ENCODE measurements at regions not wholly inside any gene's neighbourhood (a gene's known extent, or its start where the extent isn't known, plus 50 kb on each side); places are given as distances from the start of the nearest gene placed in this dataset.

DNA sequence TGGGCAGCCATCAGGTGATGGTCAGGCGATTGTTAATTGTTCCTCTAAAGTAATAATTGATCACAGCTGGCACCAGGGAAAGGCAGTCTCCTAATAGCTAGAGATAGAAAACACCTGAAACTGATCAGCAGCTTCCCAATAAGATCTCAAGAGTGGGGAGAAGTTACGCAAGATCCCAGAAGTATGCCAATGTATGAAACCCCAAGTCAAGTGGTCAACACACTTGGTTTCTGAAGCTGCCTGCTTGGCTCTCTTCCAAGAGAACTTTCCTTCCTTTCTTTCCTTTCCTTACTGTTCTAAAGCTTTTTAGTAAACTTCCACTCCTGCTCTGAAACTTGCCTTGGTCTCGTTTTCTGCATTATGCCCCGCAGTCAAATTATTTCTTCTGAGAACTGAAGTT lies 201.6 kb upstream of the SKOR2 start:
- TF ChIP-seq, protein P1, sequence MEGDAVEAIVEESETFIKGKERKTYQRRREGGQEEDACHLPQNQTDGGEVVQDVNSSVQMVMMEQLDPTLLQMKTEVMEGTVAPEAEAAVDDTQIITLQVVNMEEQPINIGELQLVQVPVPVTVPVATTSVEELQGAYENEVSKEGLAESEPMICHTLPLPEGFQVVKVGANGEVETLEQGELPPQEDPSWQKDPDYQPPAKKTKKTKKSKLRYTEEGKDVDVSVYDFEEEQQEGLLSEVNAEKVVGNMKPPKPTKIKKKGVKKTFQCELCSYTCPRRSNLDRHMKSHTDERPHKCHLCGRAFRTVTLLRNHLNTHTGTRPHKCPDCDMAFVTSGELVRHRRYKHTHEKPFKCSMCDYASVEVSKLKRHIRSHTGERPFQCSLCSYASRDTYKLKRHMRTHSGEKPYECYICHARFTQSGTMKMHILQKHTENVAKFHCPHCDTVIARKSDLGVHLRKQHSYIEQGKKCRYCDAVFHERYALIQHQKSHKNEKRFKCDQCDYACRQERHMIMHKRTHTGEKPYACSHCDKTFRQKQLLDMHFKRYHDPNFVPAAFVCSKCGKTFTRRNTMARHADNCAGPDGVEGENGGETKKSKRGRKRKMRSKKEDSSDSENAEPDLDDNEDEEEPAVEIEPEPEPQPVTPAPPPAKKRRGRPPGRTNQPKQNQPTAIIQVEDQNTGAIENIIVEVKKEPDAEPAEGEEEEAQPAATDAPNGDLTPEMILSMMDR (conservative IDR thresholded peaks at IDR 0.05): no peak
- TF ChIP-seq EZH2 (IDR thresholded peaks at IDR 0.05; ENCODE audit: low read depth): no peak
